H1 (cell line): ENCODE measurements at regions not wholly inside any gene's neighbourhood (a gene's known extent, or its start where the extent isn't known, plus 50 kb on each side); places are given as distances from the start of the nearest gene placed in this dataset.

Experiments
- HDAC6 ChIP-seq: IDR thresholded peaks from one replicate; pipeline ENCODE4 v1.7.1; 2012; ENCODE audit warnings: low read depth, mild to moderate bottlenecking, inconsistent platforms, low read length, moderate library complexity
- NANOG ChIP-seq: IDR thresholded peaks from 2 replicates; pipeline ENCODE4 v1.6.1; 2011; ENCODE audit warnings: low read length, low read depth, mild to moderate bottlenecking, inconsistent platforms; ENCODE audit not compliant: insufficient read depth, poor library complexity, severe bottlenecking
- RXRA ChIP-seq: IDR thresholded peaks from 2 replicates; pipeline ENCODE4 v1.6.1; 2011; ENCODE audit warnings: low read depth, mild to moderate bottlenecking, low read length, moderate library complexity; ENCODE audit not compliant: insufficient read depth

GRCh38 chrX:38902972-38903492 is 101.8 kb downstream of the MID1IP1 start (continued):
- TF ChIP-seq NANOG (no peak), HDAC6 (no peak), RXRA (no peak)
